H1 (cell line): ENCODE measurements at regions not wholly inside any gene's neighbourhood (a gene's known extent, or its start where the extent isn't known, plus 50 kb on each side); places are given as distances from the start of the nearest gene placed in this dataset.

Source experiments
- CTCF ChIA-PET: fragments of 300-600 bp; sonication (Branson Sonifier 250); formaldehyde crosslinking; loops from one replicate; lab custom pipeline; 2021; ENCODE audit not compliant: partially characterized antibody; lab: Charles Lee
- POLR2A ChIA-PET: fragments of 300-600 bp; sonication (Branson Sonifier 250); formaldehyde crosslinking; loops from one replicate; lab custom pipeline; 2021; ENCODE audit warnings: inconsistent platforms; ENCODE audit not compliant: partially characterized antibody; lab: Charles Lee
- DNase-seq, 2 experiments: peaks; one replicate each; pipeline versions ENCODE4 v3.0.0 to v3.0.0-alpha.2; 2010 to 2022; ENCODE audit warnings: low spot score in 2 of 2, low read depth in 1 of 2, mixed read lengths in 1 of 2
- FAIRE-seq: peaks from 2 replicates; lab custom pipeline; 2011; peaks lifted over from hg19 to GRCh38; lab: Jason Lieb, UNC
- H2AFZ ChIP-seq: 2 replicates; pipeline ENCODE4 v1.8.1; 2012; ENCODE audit warnings: low read length, inconsistent platforms
- H2AK5ac ChIP-seq: 2 replicates; pipeline ENCODE4 v1.6.1; 2013; ENCODE audit warnings: low read depth, low read length
- H2BK120ac ChIP-seq: replicated peaks from 2 replicates; pipeline ENCODE3; 2013; ENCODE audit warnings: low read depth, low read length, inconsistent platforms
- H2BK12ac ChIP-seq: 2 replicates; pipeline ENCODE4 v1.6.1; 2013; ENCODE audit warnings: low read depth, low read length
- H2BK15ac ChIP-seq: 2 replicates; pipeline ENCODE4 v1.6.1; 2013; ENCODE audit warnings: low read length
- H2BK20ac ChIP-seq: 2 replicates; pipeline ENCODE4 v1.6.1; 2013; ENCODE audit warnings: low read length
- H2BK5ac ChIP-seq: 2 replicates; pipeline ENCODE4 v1.6.1; 2013; ENCODE audit warnings: low read depth, low read length
- H3K14ac ChIP-seq: 2 replicates; pipeline ENCODE4 v1.6.1; 2013; ENCODE audit warnings: inconsistent platforms; ENCODE audit not compliant: insufficient read length
- H3K18ac ChIP-seq: 2 replicates; pipeline ENCODE4 v1.6.1; 2013; ENCODE audit warnings: low read length; ENCODE audit errors: extremely low read depth
- H3K23ac ChIP-seq: 2 replicates; pipeline ENCODE4 v1.6.1; 2013; ENCODE audit warnings: inconsistent platforms; ENCODE audit not compliant: insufficient read length
- H3K23me2 ChIP-seq: 2 replicates; pipeline ENCODE4 v1.6.1; 2013; ENCODE audit warnings: low read depth, low read length
- H3K27ac ChIP-seq: 2 replicates; pipeline ENCODE4 v1.6.1; 2011; ENCODE audit warnings: low read depth, low read length, inconsistent platforms
- H3K27me3 ChIP-seq, 4 experiments: replicated peaks in 1 of 4; 1 replicate in 1 of 4; 2 replicates in 3 of 4; pipeline versions ENCODE4 v1.6.1 to v1.8.1; 2011 to 2013; ENCODE audit warnings: low read length in 3 of 4, mild to moderate bottlenecking in 3 of 4, inconsistent platforms in 2 of 4, mixed read lengths in 2 of 4, moderate library complexity in 1 of 4; ENCODE audit not compliant: control insufficient read depth in 3 of 4, insufficient read depth in 3 of 4; ENCODE audit errors: extremely low read depth in 1 of 4
- H3K36me3 ChIP-seq, 4 experiments: 2 replicates each; pipeline versions ENCODE4 v1.6.1 to v1.8.1; 2011 to 2013; ENCODE audit warnings: mild to moderate bottlenecking in 4 of 4, low read length in 3 of 4, moderate library complexity in 2 of 4, control low read depth in 1 of 4, inconsistent platforms in 1 of 4; ENCODE audit not compliant: insufficient read depth in 4 of 4, control insufficient read depth in 2 of 4
- H3K4ac ChIP-seq: replicated peaks from 2 replicates; pipeline ENCODE3; 2013; ENCODE audit warnings: low read length, low read depth, mixed read lengths, inconsistent platforms; ENCODE audit not compliant: insufficient read length
- H3K4me1 ChIP-seq, 4 experiments: replicated peaks in 1 of 4; 1 replicate in 1 of 4; 2 replicates in 3 of 4; pipeline versions ENCODE4 v1.6.1 to v1.8.1; 2011 to 2013; ENCODE audit warnings: low read length in 3 of 4, inconsistent platforms in 2 of 4, mixed read lengths in 1 of 4; ENCODE audit not compliant: insufficient read depth in 4 of 4, control insufficient read depth in 3 of 4
- H3K4me2 ChIP-seq, 2 experiments: 2 replicates each; pipeline versions ENCODE4 v1.6.1 to v1.8.1; 2011 to 2013; ENCODE audit warnings: low read depth in 2 of 2, low read length in 2 of 2, control low read depth in 1 of 2, inconsistent platforms in 1 of 2, mild to moderate bottlenecking in 1 of 2; ENCODE audit not compliant: insufficient read depth in 1 of 2
- H3K4me3 ChIP-seq, 4 experiments: fragments of 200-600, 300-600 bp in 1 of 4; sonication (generic), shearing (Covaris generic), sonication (Bioruptor Twin) in 1 of 4; 2 replicates each; pipeline versions ENCODE4 v1.5.1 to v1.8.1; 2011 to 2016; ENCODE audit warnings: low read length in 4 of 4, low read depth in 3 of 4, control low read depth in 2 of 4, inconsistent platforms in 2 of 4, mild to moderate bottlenecking in 2 of 4, mixed read lengths in 1 of 4, moderate library complexity in 1 of 4; ENCODE audit not compliant: insufficient read depth in 2 of 4; ENCODE audit errors: extremely low read depth in 1 of 4
- H3K56ac ChIP-seq: replicated peaks from 2 replicates; pipeline ENCODE3; 2013; ENCODE audit warnings: low read depth, mild to moderate bottlenecking, mixed read lengths, low read length, inconsistent platforms; ENCODE audit not compliant: insufficient read length
- H3K79me1 ChIP-seq: 2 replicates; pipeline ENCODE4 v1.6.1; 2013; ENCODE audit warnings: low read depth, low read length, control low read depth
- H3K79me2 ChIP-seq, 2 experiments: 2 replicates each; pipeline versions ENCODE4 v1.6.1 to v1.8.1; 2012 to 2013; ENCODE audit warnings: low read length in 2 of 2, mild to moderate bottlenecking in 2 of 2, inconsistent platforms in 1 of 2; ENCODE audit not compliant: insufficient read depth in 2 of 2, control insufficient read depth in 1 of 2
- H3K9ac ChIP-seq, 4 experiments: replicated peaks in 1 of 4; 1 replicate in 1 of 4; 2 replicates in 3 of 4; pipeline versions ENCODE4 v1.6.1 to v1.8.1; 2011 to 2013; ENCODE audit warnings: low read depth in 3 of 4, low read length in 3 of 4, control low read depth in 2 of 4, mild to moderate bottlenecking in 2 of 4, moderate library complexity in 2 of 4, inconsistent platforms in 1 of 4; ENCODE audit errors: extremely low read depth in 1 of 4
- H3K9me3 ChIP-seq, 2 experiments: 2 replicates each; pipeline versions ENCODE4 v1.6.1 to v1.8.1; 2012 to 2013; ENCODE audit warnings: mild to moderate bottlenecking in 2 of 2, moderate library complexity in 2 of 2, control low read depth in 1 of 2, inconsistent platforms in 1 of 2, low read depth in 1 of 2, low read length in 1 of 2, mixed read lengths in 1 of 2; ENCODE audit not compliant: insufficient read depth in 2 of 2
- H4K20me1 ChIP-seq, 2 experiments: replicated peaks in 1 of 2; 2 replicates each; pipeline versions ENCODE3 to v1.8.1; 2011 to 2013; ENCODE audit warnings: inconsistent platforms in 2 of 2, low read length in 2 of 2, mild to moderate bottlenecking in 1 of 2; ENCODE audit not compliant: insufficient read depth in 2 of 2, control insufficient read depth in 1 of 2
- H4K5ac ChIP-seq: 2 replicates; pipeline ENCODE4 v1.6.1; 2013; ENCODE audit warnings: low read length, low read depth, mixed read lengths, inconsistent platforms; ENCODE audit not compliant: insufficient read length
- H4K8ac ChIP-seq: 2 replicates; pipeline ENCODE4 v1.8.0; 2013; ENCODE audit warnings: mild to moderate bottlenecking, moderate library complexity, low read length, inconsistent platforms; ENCODE audit not compliant: insufficient read depth; ENCODE audit errors: extremely low read depth
- H4K91ac ChIP-seq: replicated peaks from 2 replicates; pipeline ENCODE3; 2013; ENCODE audit warnings: low read length, mixed read lengths, inconsistent platforms; ENCODE audit not compliant: insufficient read length
- ATF2 ChIP-seq: IDR thresholded peaks from 2 replicates; pipeline ENCODE4 v1.6.1; 2012; ENCODE audit warnings: low read length, inconsistent platforms
- BACH1 ChIP-seq: IDR thresholded peaks from 2 replicates; pipeline ENCODE4 v1.6.1; 2012; ENCODE audit warnings: low read length, improper control_type of control experiment
- CEBPB ChIP-seq: IDR thresholded peaks from 2 replicates; pipeline ENCODE4 v1.6.1; 2012; ENCODE audit warnings: low read depth, low read length
- EZH2 ChIP-seq: fragments of 200-600 bp; sonication (generic); IDR thresholded peaks from 2 replicates; pipeline ENCODE4 v1.7.1; 2012; ENCODE audit warnings: low read depth, mild to moderate bottlenecking, moderate library complexity, low read length, inconsistent platforms; ENCODE audit not compliant: severe bottlenecking
- RFX5 ChIP-seq: IDR thresholded peaks from 2 replicates; pipeline ENCODE4 v1.6.1; 2011; ENCODE audit warnings: low read depth, low read length, improper control_type of control experiment, borderline replicate concordance
- SAP30 ChIP-seq: fragments of 300-600 bp; sonication (generic); IDR thresholded peaks from 2 replicates; pipeline ENCODE4 v1.7.1; 2012; ENCODE audit warnings: low read length, moderate library complexity, mild to moderate bottlenecking, inconsistent platforms; ENCODE audit not compliant: insufficient read depth, insufficient replicate concordance
- SIRT6 ChIP-seq: IDR thresholded peaks from one replicate; pipeline ENCODE4 v1.7.1; 2012; ENCODE audit warnings: low read length, inconsistent platforms
- SP2 ChIP-seq: IDR thresholded peaks from 2 replicates; pipeline ENCODE4 v1.6.1; 2012; ENCODE audit warnings: mild to moderate bottlenecking, low read length, inconsistent platforms
- TAF1 ChIP-seq: IDR thresholded peaks from 2 replicates; pipeline ENCODE4 v1.6.1; 2011; ENCODE audit warnings: mild to moderate bottlenecking, low read depth, low read length
- TEAD4 ChIP-seq: IDR thresholded peaks from 2 replicates; pipeline ENCODE4 v1.6.1; 2012; ENCODE audit warnings: low read depth, low read length, inconsistent platforms, mixed read lengths
- WGBS, 2 experiments: shearing (Covaris generic) in 1 of 2; methylation state at CpG; one replicate each; pipeline versions ENCODE4 v1.1.6 to v1.1.7; 2013 to 2015; ENCODE audit warnings: low lambda C conversion rate in 2 of 2, mixed read lengths in 2 of 2, inconsistent platforms in 1 of 2, low coverage in 1 of 2, missing lambda C conversion rate in 1 of 2; ENCODE audit not compliant: insufficient replicate concordance in 2 of 2, insufficient coverage in 1 of 2, insufficient read length in 1 of 2; ENCODE audit errors: extremely low coverage in 1 of 2, missing lambda C conversion rate in 1 of 2; 5-methylcytosine and 5-hydroxymethylcytosine counted together
- TF ChIP-seq, protein P1 (sequence below): IDR thresholded peaks from 2 replicates; pipeline ENCODE4 v1.6.1; 2012; ENCODE audit warnings: inconsistent platforms

- CTCF ChIA-PET, result interaction anchor here (1.2 to 1.9 kb wide), 2 partner anchors 9 to 62 kb away, joined by 3 to 5 read pairs; no protein-coding TSS in a partner anchor
- Histone ChIP-seq H3K27me3 (no peaks in the 10 kb centered on the region), H3K23me2 (no peaks in the 10 kb centered on the region), H4K20me1 (no peaks in the 10 kb centered on the region), H2BK120ac (no peak overlapping the region), H3K14ac (no peak overlapping the region), H2BK12ac (peak overlapping the region; percentile 80), H2BK15ac (peak overlapping the region; percentile 84; the same call in 1 of the 2 replicates), H2BK20ac (peak overlapping the region; percentile 64; the same call in 1 of the 2 replicates), H3K4ac (no peak overlapping the region), H3K4me1 (peaks cover 0 to 3% (median 0%) of the 10 kb centered on the region in 4 experiments; a peak in 2 of 7 replicates), H2AFZ (peak overlapping the region; percentile 87; the same call in 1 of the 2 replicates), H4K91ac (peak overlapping the region; percentile 32), H3K79me2 (no peaks in the 10 kb centered on the region), H3K9ac (no peak overlapping the region), H3K79me1 (no peaks in the 10 kb centered on the region; the same call in 1 of the 2 replicates), H4K5ac (no peak overlapping the region), H3K23ac (no peak overlapping the region), H4K8ac (no peak overlapping the region), H3K4me3 (no peak overlapping the region), H3K56ac (no peak overlapping the region), H3K4me2 (no peak overlapping the region), H3K27ac (no peak overlapping the region), H3K18ac (peak overlapping the region; percentile 84; the same call in 1 of the 2 replicates), H3K36me3 (no peaks in the 10 kb centered on the region), H2BK5ac (peak overlapping the region; percentile 8; the same call in 1 of the 2 replicates), H3K9me3 (no peaks in the 10 kb centered on the region), H2AK5ac (no peak overlapping the region; the same call in 1 of the 2 replicates)
- WGBS, 2 experiments, result 90% methylated on average over 10 of the region's 10 CpGs; no CpG with 5 or more reads in 1 of the 2 experiments
- no peak for FAIRE-seq
- DNase-seq, result no peak
- POLR2A ChIA-PET, result interaction anchor here (0.9 kb wide), 1 partner anchor 17 kb away, joined by 3 read pairs; no protein-coding TSS in a partner anchor
- no peak for TF ChIP-seq SAP30
- TF ChIP-seq, protein P1, sequence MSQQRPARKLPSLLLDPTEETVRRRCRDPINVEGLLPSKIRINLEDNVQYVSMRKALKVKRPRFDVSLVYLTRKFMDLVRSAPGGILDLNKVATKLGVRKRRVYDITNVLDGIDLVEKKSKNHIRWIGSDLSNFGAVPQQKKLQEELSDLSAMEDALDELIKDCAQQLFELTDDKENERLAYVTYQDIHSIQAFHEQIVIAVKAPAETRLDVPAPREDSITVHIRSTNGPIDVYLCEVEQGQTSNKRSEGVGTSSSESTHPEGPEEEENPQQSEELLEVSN, result no peak
- TF ChIP-seq EZH2, result no peak
- TF ChIP-seq SP2, result no peak
- TF ChIP-seq CEBPB, result no peak
- TF ChIP-seq RFX5, result no peak
- TF ChIP-seq TEAD4, result no peak
- TF ChIP-seq BACH1, result no peak
- TF ChIP-seq ATF2, result no peak
- no peak for TF ChIP-seq SIRT6
- TF ChIP-seq TAF1, result no peak
These were observed 156.2 kb upstream of the JARID2 start for GRCh38 chr6:15089569-15090144.
